HG02852 (cell line): ENCODE measurements at regions not wholly inside any gene's neighbourhood (a gene's known extent, or its start where the extent isn't known, plus 50 kb on each side); places are given as distances from the start of the nearest gene placed in this dataset.
A peak's percentile ranks its signal among the peaks of the same experiment; 100 is the strongest.
"Not testable (repeated sequence)": the region's sequence is repeated elsewhere in the genome, so short reads cannot be mapped to it uniquely, and the experiment has no call there.

Experiments
- ATAC-seq: cut with Tn5 transposase; IDR thresholded peaks from one replicate; pipeline ENCODE4 v1.9.1; 2021; ENCODE audit warnings: mild to moderate bottlenecking, moderate library complexity; ENCODE audit not compliant: unreplicated experiment

- ATAC-seq = no peak
These were observed 255.2 kb downstream of the C11orf87 start for GRCh38 chr11:109677231-109677630.

- no peak for ATAC-seq
These were observed 255.9 kb downstream of the C11orf87 start for GRCh38 chr11:109677876-109678275.

- ATAC-seq = no peak
These were observed 258.1 kb downstream of the C11orf87 start for GRCh38 chr11:109680127-109680526.

GRCh38 chr11:109682788-109683187 lies 260.8 kb downstream of the C11orf87 start:
- not testable (repeated sequence) for ATAC-seq

- no peak for ATAC-seq
These were observed 273.7 kb downstream of the C11orf87 start for GRCh38 chr11:109695696-109696095.

GRCh38 chr11:109696191-109696897 lies 274.4 kb downstream of the C11orf87 start:
- ATAC-seq = no peak

- peak; percentile 93 for ATAC-seq
These were observed 275.3 kb downstream of the C11orf87 start for GRCh38 chr11:109697140-109697843.

GRCh38 chr11:109698237-109698636 lies 276.2 kb downstream of the C11orf87 start:
- ATAC-seq = no peak

- ATAC-seq = no peak
These were observed 282.4 kb downstream of the C11orf87 start for GRCh38 chr11:109704432-109704831.

GRCh38 chr11:109706945-109707344 lies 285.0 kb downstream of the C11orf87 start:
- ATAC-seq = no peak

GRCh38 chr11:109707411-109707810 lies 285.4 kb downstream of the C11orf87 start:
- ATAC-seq = no peak

GRCh38 chr11:109708184-109708583 lies 286.2 kb downstream of the C11orf87 start:
- ATAC-seq = no peak

- not testable (repeated sequence) for ATAC-seq
These were observed 292.5 kb downstream of the C11orf87 start for GRCh38 chr11:109714444-109714843.

GRCh38 chr11:109715424-109715823 lies 293.4 kb downstream of the C11orf87 start:
- ATAC-seq = not testable (repeated sequence)

GRCh38 chr11:109726061-109726460 lies 304.1 kb downstream of the C11orf87 start:
- no peak for ATAC-seq

- ATAC-seq = no peak
These were observed 306.1 kb downstream of the C11orf87 start for GRCh38 chr11:109728056-109728455.

- ATAC-seq = no peak
These were observed 307.8 kb downstream of the C11orf87 start for GRCh38 chr11:109729761-109730160.

GRCh38 chr11:109730669-109731068 lies 308.7 kb downstream of the C11orf87 start:
- no peak for ATAC-seq

- no peak for ATAC-seq
These were observed 309.5 kb downstream of the C11orf87 start for GRCh38 chr11:109731451-109731850.

- ATAC-seq = no peak
These were observed 311.3 kb downstream of the C11orf87 start for GRCh38 chr11:109733245-109733644.

- no peak for ATAC-seq
These were observed 312.6 kb downstream of the C11orf87 start for GRCh38 chr11:109734566-109734965.

GRCh38 chr11:109735128-109735527 lies 313.1 kb downstream of the C11orf87 start:
- no peak for ATAC-seq
